ENCODE measurements at regions not wholly inside any gene's neighbourhood (a gene's known extent, or its start where the extent isn't known, plus 50 kb on each side); places are given as distances from the start of the nearest gene placed in this dataset.

DNA sequence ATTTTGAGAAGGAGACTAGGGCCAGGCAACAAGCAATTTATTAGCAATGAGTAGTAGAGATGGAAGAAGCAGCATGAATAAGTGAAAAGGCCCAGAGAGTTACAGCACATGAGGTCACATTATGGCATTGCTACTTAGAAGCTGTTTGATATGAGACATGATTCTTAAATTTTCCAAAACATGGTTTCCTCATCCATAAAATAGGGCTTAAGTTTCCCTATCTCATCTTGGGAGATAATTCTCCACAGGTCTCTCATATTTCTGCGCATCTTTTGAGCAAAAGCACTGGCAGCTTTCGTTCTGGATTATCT is 656.1 kb downstream of the EPHA7 start:
- Mint-ChIP-seq H3K4me3 (ENCODE audit: low read depth) (no peak overlapping the region), H3K9me3 (no peaks in the 10 kb centered on the region), H3K27ac (no peak overlapping the region), H3K27me3 (ENCODE audit: low read depth) (no peaks in the 10 kb centered on the region), H3K4me1 (ENCODE audit: low read depth) (no peaks in the 10 kb centered on the region), H3K36me3 (ENCODE audit: low read depth) (no peaks in the 10 kb centered on the region)
- no peak for DNase-seq (ENCODE audit: low spot score)
- intact Hi-C loops (cut with micrococcal nuclease): no loop called here

- H3K4me1 Mint-ChIP-seq (ENCODE audit: low read depth): no peaks in the 10 kb centered on the region
- intact Hi-C loops (cut with micrococcal nuclease): no loop called here
- H3K36me3 Mint-ChIP-seq (ENCODE audit: low read depth): no peaks in the 10 kb centered on the region
Observed at GRCh38 chr6:92762443-92763273, 656.7 kb downstream of the EPHA7 start.

GRCh38 chr6:92759178-92759577 is 660.2 kb downstream of the EPHA7 start:
- no peaks in the 10 kb centered on the region for H3K36me3 Mint-ChIP-seq (ENCODE audit: low read depth)

More at GRCh38 chr6:92762443-92763273, 656.7 kb downstream of the EPHA7 start:
- Mint-ChIP-seq H3K4me3 (ENCODE audit: low read depth) (no peak overlapping the region), H3K27me3 (ENCODE audit: low read depth) (no peaks in the 10 kb centered on the region), H3K27ac (no peak overlapping the region), H3K9me3 (no peaks in the 10 kb centered on the region)
- DNase-seq (ENCODE audit: low spot score): no peak

DNA sequence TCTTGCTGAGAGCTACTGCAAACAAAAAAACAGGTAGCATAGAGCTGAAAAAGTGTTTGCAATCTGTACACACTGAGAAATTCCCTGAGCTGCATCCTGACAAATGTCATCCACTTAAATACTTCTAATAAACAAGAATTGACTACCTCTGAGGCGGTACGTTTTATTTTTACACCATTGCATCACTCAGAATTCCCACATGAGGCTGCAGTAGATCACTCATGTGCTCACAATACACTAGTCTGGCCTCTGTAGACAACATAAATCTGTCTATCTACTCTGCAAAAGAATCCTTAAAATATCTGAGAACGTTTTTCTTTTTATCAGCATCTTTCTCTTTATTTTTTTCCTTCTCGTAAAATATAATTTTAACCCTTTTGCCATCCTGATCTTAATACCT is 661.4 kb downstream of the EPHA7 start:
- intact Hi-C loops (cut with micrococcal nuclease): no loop called here
- DNase-seq (ENCODE audit: low spot score): no peak
- H3K27ac Mint-ChIP-seq: no peak overlapping the region
- H3K36me3 Mint-ChIP-seq (ENCODE audit: low read depth): no peaks in the 10 kb centered on the region
- no peaks in the 10 kb centered on the region for H3K4me1 Mint-ChIP-seq (ENCODE audit: low read depth)
- H3K27me3 Mint-ChIP-seq (ENCODE audit: low read depth): no peaks in the 10 kb centered on the region
- peaks cover under 1% of the 10 kb centered on the region for H3K9me3 Mint-ChIP-seq
- no peak overlapping the region for H3K4me3 Mint-ChIP-seq (ENCODE audit: low read depth)

More at GRCh38 chr6:92759178-92759577, 660.2 kb downstream of the EPHA7 start:
- no peaks in the 10 kb centered on the region for H3K4me1 Mint-ChIP-seq (ENCODE audit: low read depth)
- H3K27me3 Mint-ChIP-seq (ENCODE audit: low read depth): no peaks in the 10 kb centered on the region
- H3K27ac Mint-ChIP-seq: no peak overlapping the region
- DNase-seq (ENCODE audit: low spot score): no peak
- H3K9me3 Mint-ChIP-seq: no peaks in the 10 kb centered on the region
- H3K4me3 Mint-ChIP-seq (ENCODE audit: low read depth): no peak overlapping the region
- intact Hi-C loops (cut with micrococcal nuclease): no loop called here

DNA sequence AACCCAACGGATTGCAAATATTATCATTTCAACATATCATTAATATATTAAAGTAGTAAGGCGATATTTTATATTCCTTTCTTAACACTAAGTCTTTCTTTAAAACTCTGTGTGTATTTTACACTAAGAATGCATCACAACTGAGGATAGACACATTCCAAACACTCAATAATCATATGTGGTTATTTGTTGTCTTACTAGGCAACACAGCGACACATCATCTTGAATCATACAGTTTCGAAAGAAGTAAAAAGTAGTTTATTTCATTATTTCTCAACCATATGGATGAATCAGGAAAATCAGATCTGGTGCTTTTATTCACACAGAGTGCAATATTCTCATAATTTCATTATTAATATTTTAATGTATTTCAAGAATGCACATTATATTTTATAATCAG is 662.4 kb downstream of the EPHA7 start:
- H3K4me1 Mint-ChIP-seq (ENCODE audit: low read depth): no peaks in the 10 kb centered on the region
- DNase-seq (ENCODE audit: low spot score): no peak
- H3K4me3 Mint-ChIP-seq (ENCODE audit: low read depth): no peak overlapping the region
- H3K36me3 Mint-ChIP-seq (ENCODE audit: low read depth): no peaks in the 10 kb centered on the region
- intact Hi-C loops (cut with micrococcal nuclease): no loop called here
- H3K27ac Mint-ChIP-seq: no peak overlapping the region
- H3K27me3 Mint-ChIP-seq (ENCODE audit: low read depth): no peaks in the 10 kb centered on the region
- peaks cover 10% of the 10 kb centered on the region for H3K9me3 Mint-ChIP-seq

GRCh38 chr6:92753956-92754355 is 665.4 kb downstream of the EPHA7 start:
- Mint-ChIP-seq H3K4me1 (ENCODE audit: low read depth) (no peaks in the 10 kb centered on the region), H3K9me3 (peaks cover 12% of the 10 kb centered on the region), H3K27me3 (ENCODE audit: low read depth) (no peaks in the 10 kb centered on the region), H3K4me3 (ENCODE audit: low read depth) (no peak overlapping the region), H3K27ac (no peak overlapping the region), H3K36me3 (ENCODE audit: low read depth) (no peaks in the 10 kb centered on the region)
- no peak for DNase-seq (ENCODE audit: low spot score)
- intact Hi-C loops (cut with micrococcal nuclease): no loop called here

- H3K27me3 Mint-ChIP-seq (ENCODE audit: low read depth): no peaks in the 10 kb centered on the region
- no peak overlapping the region for H3K4me3 Mint-ChIP-seq (ENCODE audit: low read depth)
- DNase-seq (ENCODE audit: low spot score): no peak
- no peaks in the 10 kb centered on the region for H3K4me1 Mint-ChIP-seq (ENCODE audit: low read depth)
- no peaks in the 10 kb centered on the region for H3K36me3 Mint-ChIP-seq (ENCODE audit: low read depth)
- intact Hi-C loops (cut with micrococcal nuclease): no loop called here
- H3K9me3 Mint-ChIP-seq: peaks cover 12% of the 10 kb centered on the region
- no peak overlapping the region for H3K27ac Mint-ChIP-seq
Observed at GRCh38 chr6:92752114-92752513, 667.2 kb downstream of the EPHA7 start.

DNA sequence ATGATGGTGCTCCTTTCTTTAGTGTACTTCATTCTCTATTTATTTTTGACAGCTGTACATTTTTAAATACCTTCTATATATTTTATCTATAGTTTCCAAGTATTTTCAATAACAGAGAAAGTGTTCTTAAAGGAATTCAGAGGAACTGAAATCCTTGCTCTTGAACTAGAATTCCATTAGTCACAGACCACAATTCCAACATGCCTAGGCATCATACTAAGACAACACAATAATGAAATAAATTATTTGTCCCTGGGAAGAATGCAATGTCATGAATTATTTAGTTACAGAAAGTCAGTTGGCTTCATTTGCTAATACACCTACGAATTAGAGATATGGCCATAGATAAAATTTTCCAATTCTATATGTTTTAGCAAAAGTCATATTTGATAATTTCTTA is 671.2 kb downstream of the EPHA7 start:
- intact Hi-C loops (cut with micrococcal nuclease): no loop called here
- Mint-ChIP-seq H3K4me3 (ENCODE audit: low read depth) (no peak overlapping the region), H3K4me1 (ENCODE audit: low read depth) (no peaks in the 10 kb centered on the region), H3K9me3 (peaks cover 18% of the 10 kb centered on the region), H3K27me3 (ENCODE audit: low read depth) (no peaks in the 10 kb centered on the region), H3K27ac (no peak overlapping the region), H3K36me3 (ENCODE audit: low read depth) (no peaks in the 10 kb centered on the region)
- no peak for DNase-seq (ENCODE audit: low spot score)

GRCh38 chr6:92737983-92738382 is 681.4 kb downstream of the EPHA7 start:
- no peaks in the 10 kb centered on the region for H3K36me3 Mint-ChIP-seq (ENCODE audit: low read depth)
- H3K9me3 Mint-ChIP-seq: peaks cover 4% of the 10 kb centered on the region

GRCh38 chr6:92723390-92723931 is 695.9 kb downstream of the EPHA7 start:
- H3K27me3 Mint-ChIP-seq (ENCODE audit: low read depth): no peaks in the 10 kb centered on the region
- H3K4me1 Mint-ChIP-seq (ENCODE audit: low read depth): no peaks in the 10 kb centered on the region
- no peak for DNase-seq (ENCODE audit: low spot score)
- H3K9me3 Mint-ChIP-seq: peaks cover 15% of the 10 kb centered on the region
- no peak overlapping the region for H3K4me3 Mint-ChIP-seq (ENCODE audit: low read depth)
- intact Hi-C loops (cut with micrococcal nuclease): no loop called here
- H3K27ac Mint-ChIP-seq: no peak overlapping the region
- H3K36me3 Mint-ChIP-seq (ENCODE audit: low read depth): no peaks in the 10 kb centered on the region

More at GRCh38 chr6:92737983-92738382, 681.4 kb downstream of the EPHA7 start:
- H3K27ac Mint-ChIP-seq: no peak overlapping the region
- intact Hi-C loops (cut with micrococcal nuclease): no loop called here
- H3K4me1 Mint-ChIP-seq (ENCODE audit: low read depth): no peaks in the 10 kb centered on the region
- no peak overlapping the region for H3K4me3 Mint-ChIP-seq (ENCODE audit: low read depth)
- H3K27me3 Mint-ChIP-seq (ENCODE audit: low read depth): no peaks in the 10 kb centered on the region
- DNase-seq (ENCODE audit: low spot score): no peak

GRCh38 chr6:92719773-92720172 is 699.6 kb downstream of the EPHA7 start:
- no peak for DNase-seq (ENCODE audit: low spot score)
- H3K4me1 Mint-ChIP-seq (ENCODE audit: low read depth): no peaks in the 10 kb centered on the region
- H3K36me3 Mint-ChIP-seq (ENCODE audit: low read depth): no peaks in the 10 kb centered on the region
- no peaks in the 10 kb centered on the region for H3K27me3 Mint-ChIP-seq (ENCODE audit: low read depth)
- H3K27ac Mint-ChIP-seq: no peak overlapping the region
- no peak overlapping the region for H3K4me3 Mint-ChIP-seq (ENCODE audit: low read depth)
- intact Hi-C loops (cut with micrococcal nuclease): no loop called here
- peaks cover 19% of the 10 kb centered on the region for H3K9me3 Mint-ChIP-seq

- intact Hi-C loops (cut with micrococcal nuclease): no loop called here
- Mint-ChIP-seq H3K4me1 (ENCODE audit: low read depth) (no peaks in the 10 kb centered on the region), H3K27ac (no peak overlapping the region), H3K36me3 (ENCODE audit: low read depth) (no peaks in the 10 kb centered on the region), H3K4me3 (ENCODE audit: low read depth) (no peak overlapping the region), H3K9me3 (peaks cover 15% of the 10 kb centered on the region), H3K27me3 (ENCODE audit: low read depth) (no peaks in the 10 kb centered on the region)
- no peak for DNase-seq (ENCODE audit: low spot score)
Observed at GRCh38 chr6:92716638-92717037, 702.7 kb downstream of the EPHA7 start.

DNA sequence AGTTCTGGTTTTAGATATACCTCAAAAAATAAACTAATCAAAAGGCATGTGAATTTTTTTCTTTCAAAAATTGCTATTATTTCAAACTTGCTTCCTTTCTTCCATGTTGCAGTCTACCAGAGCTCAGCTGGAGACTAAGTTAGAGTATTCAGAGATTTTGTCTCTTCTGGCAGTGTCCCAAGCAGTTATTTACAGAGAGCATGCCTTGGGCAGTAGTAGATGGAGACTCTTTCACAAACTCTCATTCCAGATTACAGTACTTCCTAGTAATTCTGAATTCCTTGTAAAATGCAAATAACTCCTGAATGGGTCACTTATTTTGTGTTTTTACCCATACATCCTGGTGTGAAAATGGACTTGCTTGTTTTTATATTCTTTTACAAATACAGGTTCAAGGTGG is 703.4 kb downstream of the EPHA7 start:
- Mint-ChIP-seq H3K4me3 (ENCODE audit: low read depth) (no peak overlapping the region), H3K9me3 (peaks cover 17% of the 10 kb centered on the region), H3K27ac (no peak overlapping the region), H3K4me1 (ENCODE audit: low read depth) (no peaks in the 10 kb centered on the region), H3K36me3 (ENCODE audit: low read depth) (no peaks in the 10 kb centered on the region), H3K27me3 (ENCODE audit: low read depth) (no peaks in the 10 kb centered on the region)
- intact Hi-C loops (cut with micrococcal nuclease): no loop called here
- DNase-seq (ENCODE audit: low spot score): no peak

Data from activated T-helper 2 cell treated with anti-CD3 and anti-CD28 coated beads, Interferon-gamma antibody, Interleukin-2, Interleukin-4, amounts not matched to agents 10 μg/mL and 5 μg/mL and 100 μg/mL, durations not matched to agents 14 hours and 24 hours and 36 hours (primary cell).